ENCODE measurements at regions not wholly inside any gene's neighbourhood (a gene's known extent, or its start where the extent isn't known, plus 50 kb on each side); places are given as distances from the start of the nearest gene placed in this dataset.

- DNase-seq (ENCODE audit: low read depth), result no peak
These were observed 365.2 kb downstream of the GADD45G start for GRCh38 chr9:89969881-89970639.

- DNase-seq (ENCODE audit: low read depth), result no peak
These were observed 365.9 kb downstream of the GADD45G start for GRCh38 chr9:89970701-89971100.

GRCh38 chr9:89972535-89972934 lies 367.7 kb downstream of the GADD45G start:
- no peak for DNase-seq (ENCODE audit: low read depth)

DNA sequence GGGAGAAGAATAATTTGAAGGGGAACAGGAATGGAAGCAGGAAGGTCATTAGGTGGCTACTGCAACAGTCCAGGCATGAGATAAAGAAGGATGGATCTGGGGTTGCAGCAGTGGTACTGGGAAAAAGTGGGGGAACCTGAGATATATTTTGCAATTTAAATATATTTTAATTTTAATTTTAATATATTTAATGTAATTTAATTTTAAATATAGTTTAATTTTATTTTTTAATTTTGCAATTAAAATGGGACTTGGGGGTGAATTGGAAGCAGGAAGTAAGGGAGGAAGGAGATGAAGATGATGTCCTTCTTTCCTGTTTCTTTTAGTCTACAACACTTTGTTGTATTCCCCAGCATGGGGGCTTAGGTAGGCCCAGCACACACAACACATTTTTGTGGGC lies 369.8 kb downstream of the GADD45G start:
- no peak for DNase-seq (ENCODE audit: low read depth)

DNA sequence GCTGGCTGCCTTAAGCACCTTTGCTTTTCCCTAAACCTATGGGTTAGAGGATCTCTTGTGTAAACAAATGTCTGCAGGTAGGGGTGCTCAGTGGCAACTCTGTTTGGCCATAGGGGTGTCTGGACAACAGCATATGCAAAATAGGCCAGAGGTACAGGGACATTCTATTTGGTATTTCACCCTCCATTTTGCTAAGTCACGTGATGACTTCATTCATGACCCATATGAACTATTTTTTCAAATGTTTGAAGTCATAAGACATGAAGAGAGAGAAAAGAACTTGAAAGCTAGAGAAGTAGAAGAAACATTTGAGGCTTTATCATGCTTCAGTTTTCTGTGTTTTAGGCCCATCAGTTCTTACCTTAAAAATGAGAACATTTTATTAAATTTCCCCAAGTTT lies 370.2 kb downstream of the GADD45G start:
- no peak for DNase-seq (ENCODE audit: low read depth)

DNA sequence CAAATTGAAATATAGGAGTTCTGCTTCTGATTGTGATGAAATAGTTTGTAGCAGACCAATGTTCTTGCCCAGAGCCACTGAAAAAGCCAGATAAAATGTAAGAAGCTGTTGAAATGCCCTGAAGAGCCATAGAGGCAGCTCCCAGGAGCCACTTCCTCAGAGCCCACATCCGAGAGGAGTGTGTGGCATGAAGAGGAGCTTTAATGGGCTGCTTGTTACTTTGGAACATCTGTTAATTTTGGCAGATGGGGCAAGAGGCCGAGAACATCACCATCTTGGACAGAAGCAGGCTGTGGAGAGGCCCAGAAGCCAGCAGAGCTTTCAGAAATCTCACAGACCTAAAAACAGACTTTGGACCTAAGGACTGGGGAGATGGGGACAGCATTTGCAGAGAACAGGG lies 370.8 kb downstream of the GADD45G start:
- no peak for DNase-seq (ENCODE audit: low read depth)

DNA sequence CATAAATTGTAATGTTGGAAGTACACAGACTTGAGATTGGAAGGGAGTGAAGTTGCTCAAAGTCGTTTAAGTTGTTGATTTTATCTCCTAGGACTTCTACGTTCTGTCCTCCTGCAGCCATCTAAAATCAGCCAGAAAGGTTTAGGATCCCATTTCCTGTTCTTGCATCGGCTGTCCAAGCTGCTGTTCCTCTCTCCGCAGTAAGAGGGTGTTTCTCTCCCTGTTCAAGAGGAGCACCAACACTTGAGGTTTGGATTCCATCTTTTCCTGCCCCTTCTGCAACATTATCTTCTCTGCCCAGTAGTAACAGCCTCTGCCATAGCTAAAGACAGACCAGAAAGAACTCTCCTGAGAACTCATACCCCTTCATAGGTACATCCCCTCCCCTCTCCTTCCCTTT lies 373.4 kb downstream of the GADD45G start:
- no peak for DNase-seq (ENCODE audit: low read depth)

GRCh38 chr9:89980600-89980999 lies 375.8 kb downstream of the GADD45G start:
- no peak for DNase-seq (ENCODE audit: low read depth)

DNA sequence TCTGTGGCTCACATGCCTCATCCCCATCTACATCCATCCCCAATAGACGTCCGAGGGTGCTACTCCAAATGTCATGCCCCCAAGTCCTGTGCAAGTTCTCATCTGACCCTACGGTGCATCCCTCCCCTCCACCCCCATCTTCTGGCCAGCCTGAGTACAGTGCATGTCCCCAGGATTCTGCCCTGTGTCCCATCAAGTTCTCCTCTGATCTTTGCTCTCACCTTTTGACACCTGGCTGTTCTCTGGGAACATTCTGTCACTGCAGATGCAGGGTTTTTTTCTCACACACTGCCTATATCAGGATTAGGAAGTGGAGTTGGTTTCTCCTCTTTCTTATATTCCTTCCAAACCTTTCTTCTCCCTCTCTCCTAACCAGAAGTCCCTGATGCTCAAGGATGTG lies 377.2 kb downstream of the GADD45G start:
- DNase-seq (ENCODE audit: low read depth), result no peak

DNA sequence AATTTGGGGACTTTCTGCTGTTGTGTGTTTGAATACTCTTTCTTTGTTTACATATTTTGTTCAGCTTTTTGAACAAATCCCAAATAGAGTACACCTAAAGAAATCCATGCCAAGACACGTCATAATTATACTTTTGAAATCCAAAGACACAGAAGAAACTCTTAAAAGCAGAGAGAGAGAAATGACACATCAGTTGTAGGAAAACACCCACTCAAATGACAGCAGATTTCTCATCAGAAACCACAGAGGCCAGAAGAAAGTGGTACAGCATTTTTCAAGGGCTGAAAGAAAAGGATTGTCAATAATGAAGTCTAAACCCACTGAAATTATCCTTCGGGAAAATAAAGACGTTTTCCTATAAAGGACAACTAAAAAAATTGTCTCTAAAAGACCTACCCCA lies 378.6 kb downstream of the GADD45G start:
- no peak for DNase-seq (ENCODE audit: low read depth)

DNA sequence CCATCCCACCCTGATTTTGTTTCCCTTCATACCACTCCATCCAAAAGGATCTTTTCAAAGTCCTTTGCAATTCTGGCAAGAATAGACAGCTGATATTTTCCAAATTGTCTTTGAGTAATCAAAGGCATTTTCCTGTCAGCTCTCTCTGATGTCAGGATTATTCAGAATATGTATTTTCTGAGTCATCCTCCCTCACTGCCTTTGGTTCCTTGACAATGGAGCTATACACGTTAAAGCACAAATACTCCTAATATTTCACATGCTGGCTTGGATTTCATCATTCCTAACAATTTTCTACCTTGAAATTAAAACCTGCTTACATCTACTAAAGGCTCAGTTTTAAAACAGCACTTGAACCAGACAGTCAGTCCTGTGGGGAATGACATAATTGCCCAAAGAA lies 379.4 kb downstream of the GADD45G start:
- DNase-seq (ENCODE audit: low read depth), result no peak

GRCh38 chr9:89985068-89985467 lies 380.3 kb downstream of the GADD45G start:
- DNase-seq (ENCODE audit: low read depth), result no peak

DNA sequence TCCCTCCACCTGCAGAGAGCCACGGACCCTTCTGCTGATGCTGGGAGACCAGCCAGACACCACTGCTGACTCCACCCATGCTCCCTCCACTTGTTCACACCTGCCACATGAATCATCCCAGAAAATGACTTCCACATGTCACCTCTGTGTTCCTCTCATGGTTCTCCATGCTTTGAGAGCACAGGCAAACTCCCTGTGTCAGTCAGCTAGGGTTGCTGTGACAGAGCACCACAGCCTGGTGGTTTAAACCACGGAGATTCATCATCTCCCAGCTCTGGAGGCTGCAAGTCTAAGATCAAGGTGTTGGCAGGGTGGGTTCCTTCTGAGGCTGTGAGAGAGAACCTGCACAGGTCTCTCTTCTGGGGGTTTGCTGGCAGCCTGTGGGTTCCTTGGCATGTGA lies 381.4 kb downstream of the GADD45G start:
- DNase-seq (ENCODE audit: low read depth), result no peak

GRCh38 chr9:89988458-89988857 lies 383.6 kb downstream of the GADD45G start:
- DNase-seq (ENCODE audit: low read depth), result no peak

DNA sequence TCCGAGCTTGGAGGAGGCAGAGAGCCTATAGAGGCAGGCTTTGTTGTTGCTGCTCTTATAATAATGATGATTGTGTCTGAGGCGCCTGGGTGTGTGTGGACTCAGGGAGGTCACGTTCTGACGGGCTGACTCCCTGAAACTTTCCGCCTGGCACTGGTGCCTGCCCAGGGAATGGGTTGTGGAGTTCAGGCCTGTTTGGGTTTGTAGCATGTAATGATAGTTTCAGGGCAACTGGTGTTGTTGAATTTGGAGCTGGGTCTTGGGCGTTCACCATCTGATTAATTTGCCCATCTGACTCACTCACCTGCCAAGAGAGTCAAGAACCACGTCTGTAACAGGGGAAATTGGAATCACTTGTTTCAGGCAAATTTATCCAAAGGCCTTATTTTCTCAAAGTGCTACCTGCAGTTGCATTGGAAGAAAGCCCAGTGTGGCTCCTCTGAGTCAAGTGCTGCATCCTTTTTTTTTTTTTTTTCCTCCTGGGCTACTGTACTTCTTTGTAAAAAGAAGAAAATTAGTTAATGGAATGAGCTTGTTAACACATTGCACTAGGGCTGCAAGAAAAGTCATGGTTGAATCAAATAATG lies 386.5 kb downstream of the GADD45G start:
- DNase-seq (ENCODE audit: low read depth), result no peak

GRCh38 chr9:89992326-89993198 lies 387.8 kb downstream of the GADD45G start:
- no peak for DNase-seq (ENCODE audit: low read depth)

DNA sequence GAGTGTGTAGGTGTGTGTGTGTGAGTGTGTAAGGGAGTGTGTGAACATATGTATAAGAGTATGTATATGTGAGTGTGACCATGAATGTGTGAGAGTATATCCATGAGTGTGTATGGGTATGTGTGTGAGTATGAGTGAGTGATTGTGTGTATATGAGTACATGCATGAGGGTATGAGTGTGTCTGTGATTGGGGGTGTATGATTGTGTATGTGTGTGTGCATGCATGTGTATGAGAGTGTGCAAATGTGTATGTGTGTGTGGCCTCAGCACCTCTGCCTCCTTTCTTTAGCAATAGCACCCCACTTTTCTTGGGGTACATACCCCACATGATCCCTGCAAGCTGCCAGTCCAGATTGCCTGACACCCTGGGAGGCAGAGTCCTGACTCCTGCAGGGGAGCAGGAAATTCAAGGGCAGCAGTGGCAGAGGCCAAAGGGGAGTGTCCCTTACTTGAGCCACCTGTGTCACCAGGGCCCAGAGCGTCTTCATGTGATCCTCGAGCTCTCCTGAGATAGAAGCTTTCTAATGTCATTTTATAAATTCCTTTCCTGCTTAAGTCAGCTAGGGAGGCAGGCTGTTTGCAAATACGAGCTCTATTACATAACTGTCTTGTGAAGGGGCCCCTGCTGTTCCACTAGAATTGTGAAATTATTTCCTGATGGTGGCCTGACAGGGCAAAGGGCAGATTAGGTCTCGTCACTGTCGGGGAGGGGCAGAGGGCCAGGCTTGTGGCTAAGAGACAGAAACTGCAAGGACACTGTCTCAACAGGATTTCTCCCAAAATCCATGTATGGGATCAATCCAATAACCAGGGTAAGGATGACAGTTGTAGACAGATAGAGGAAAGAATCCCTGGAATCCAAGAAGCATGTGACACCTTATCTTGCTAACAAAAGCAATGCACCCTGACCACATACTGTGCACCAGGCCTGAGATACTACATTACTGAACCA lies 389.1 kb downstream of the GADD45G start:
- DNase-seq (ENCODE audit: low read depth), result no peak

- DNase-seq (ENCODE audit: low read depth), result no peak
These were observed 390.3 kb downstream of the GADD45G start for GRCh38 chr9:89994988-89995613.

DNA sequence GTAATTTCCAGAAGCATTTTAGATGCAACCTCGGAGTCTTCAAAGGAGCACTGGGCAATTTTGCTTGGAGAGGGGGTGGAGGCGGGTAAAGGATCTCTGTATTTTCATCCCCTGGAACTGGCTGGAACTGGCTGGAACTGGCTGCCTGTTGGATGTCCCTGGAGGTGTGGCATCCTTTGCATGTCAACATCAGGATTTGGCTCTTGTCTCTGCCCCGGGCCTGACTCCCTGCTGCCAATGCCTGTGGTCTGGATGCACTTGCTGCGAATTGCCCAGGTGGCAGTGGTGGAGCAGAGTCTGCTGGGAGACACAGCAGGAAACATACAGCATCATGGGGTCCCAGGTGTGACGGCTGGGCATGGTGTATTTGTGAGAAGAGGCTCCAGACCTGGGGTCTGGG lies 391.3 kb downstream of the GADD45G start:
- no peak for DNase-seq (ENCODE audit: low read depth)

- DNase-seq (ENCODE audit: low read depth), result no peak
These were observed 392.0 kb downstream of the GADD45G start for GRCh38 chr9:89996773-89997172.

DNA sequence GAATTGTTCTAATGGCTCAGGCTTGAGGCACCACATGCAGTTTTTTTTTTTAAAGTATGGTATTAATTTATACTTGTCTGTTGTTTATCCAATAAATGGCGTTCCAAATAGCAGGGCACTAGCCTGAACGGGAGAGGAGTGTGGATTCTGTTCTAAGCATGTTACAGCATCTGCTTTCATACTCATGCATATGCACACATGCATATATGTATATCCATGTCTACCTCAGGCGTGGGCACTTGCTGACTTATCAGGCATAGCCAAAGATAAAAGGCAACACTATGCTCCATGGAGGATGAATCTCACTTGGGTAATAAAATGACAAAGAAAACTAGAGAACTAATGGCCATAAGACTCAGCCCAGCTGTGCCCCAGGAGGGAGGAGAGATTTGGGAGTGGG lies 393.8 kb downstream of the GADD45G start:
- DNase-seq (ENCODE audit: low read depth), result no peak

- DNase-seq (ENCODE audit: low read depth), result no peak
These were observed 394.3 kb downstream of the GADD45G start for GRCh38 chr9:89999176-89999533.
